ENCODE measurements at regions not wholly inside any gene's neighbourhood (a gene's known extent, or its start where the extent isn't known, plus 50 kb on each side); places are given as distances from the start of the nearest gene placed in this dataset.

- TF ChIP-seq EZH2 (IDR thresholded peaks at IDR 0.05; ENCODE audit: borderline replicate concordance, low read length) (no peak), CTCF (IDR thresholded peaks at IDR 0.05; ENCODE audit: low read length) (no peak)
Observed at GRCh38 chr2:187034434-187034833, 185.5 kb upstream of the ZSWIM2 start.
